GM19438 (cell line): ENCODE measurements at regions not wholly inside any gene's neighbourhood (a gene's known extent, or its start where the extent isn't known, plus 50 kb on each side); places are given as distances from the start of the nearest gene placed in this dataset.
"Not testable (repeated sequence)": the region's sequence is repeated elsewhere in the genome, so short reads cannot be mapped to it uniquely, and the experiment has no call there.

Experiments
- ATAC-seq: cut with Tn5 transposase; IDR thresholded peaks from one replicate; pipeline ENCODE4 v1.9.1; 2021; ENCODE audit warnings: low read depth; ENCODE audit not compliant: unreplicated experiment

DNA sequence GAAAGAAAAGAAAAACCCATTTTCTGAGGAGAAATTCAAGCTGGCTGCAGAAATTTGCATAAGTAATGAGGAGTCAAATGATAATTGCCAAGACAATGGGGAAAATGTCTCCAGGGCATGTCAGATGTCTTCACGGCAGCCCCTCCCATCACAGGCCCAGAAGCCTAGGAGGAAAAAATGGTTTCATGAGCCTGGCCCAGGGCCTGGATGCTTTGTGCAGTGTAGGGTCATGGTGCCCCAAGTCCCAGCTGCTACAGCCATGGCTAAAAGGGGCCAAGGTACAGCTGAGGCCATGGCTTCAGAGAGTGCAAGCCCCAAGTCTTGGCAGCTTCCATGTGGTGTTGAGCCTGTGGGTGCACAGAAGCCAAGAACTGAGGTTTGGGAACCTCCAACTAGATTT, 283.9 kb upstream of the PREP start:
- not testable (repeated sequence) for ATAC-seq

DNA sequence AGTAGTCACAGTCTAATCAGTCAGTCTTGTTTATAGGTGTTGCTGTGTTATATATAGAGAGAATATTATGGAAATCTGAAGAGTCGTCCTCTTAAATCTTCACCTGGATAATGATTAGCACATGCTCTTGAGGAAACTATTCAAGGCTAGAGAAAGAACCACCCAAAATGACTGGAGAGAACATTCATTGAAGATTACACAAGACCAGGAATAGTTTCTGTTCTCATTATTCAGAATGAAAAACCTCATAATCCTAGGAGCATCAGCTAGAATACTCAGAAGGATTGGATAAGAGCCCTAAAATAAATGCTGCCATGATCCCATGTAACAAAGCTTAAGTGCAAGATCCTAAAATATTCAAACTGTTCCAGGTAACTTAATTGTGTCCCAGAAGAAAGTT, 278.2 kb upstream of the PREP start:
- no peak for ATAC-seq

DNA sequence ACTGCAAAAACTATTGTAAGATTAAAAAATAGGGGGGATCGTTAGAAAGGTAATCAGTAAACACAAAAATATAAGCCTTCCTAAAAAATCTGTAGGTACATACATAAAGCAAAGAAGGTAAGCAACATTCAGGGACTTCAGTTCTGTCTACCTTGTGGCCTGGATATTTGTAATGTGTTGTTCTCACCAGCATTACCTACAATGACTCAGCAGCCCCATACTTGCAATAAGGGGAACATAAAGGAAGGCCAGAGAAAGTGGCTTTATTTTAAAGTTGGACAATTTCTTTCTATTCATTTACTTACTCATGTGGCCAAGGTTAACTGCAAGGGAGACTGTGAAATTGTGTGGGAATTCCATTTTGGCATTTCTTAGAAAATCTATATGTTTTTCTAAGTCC, 277.2 kb upstream of the PREP start:
- no peak for ATAC-seq

DNA sequence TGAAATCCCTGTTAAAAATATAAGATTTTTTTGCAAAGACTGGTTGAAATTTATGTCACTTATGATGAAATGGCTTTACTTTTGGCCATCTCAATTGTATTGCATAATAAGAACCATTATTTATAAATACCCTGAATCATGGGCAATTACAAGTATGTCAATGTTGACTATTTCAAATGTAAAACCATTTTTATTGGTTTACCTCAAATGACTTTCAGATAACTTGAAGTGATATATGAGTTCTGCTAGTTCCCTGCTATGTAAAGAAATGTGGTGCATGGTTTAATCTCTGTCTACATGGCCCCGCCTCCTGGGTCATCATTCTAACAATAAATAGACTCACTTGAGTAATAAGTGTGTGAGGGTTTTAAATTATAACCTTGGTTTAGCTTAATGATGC, 275.6 kb upstream of the PREP start:
- ATAC-seq: no peak

DNA sequence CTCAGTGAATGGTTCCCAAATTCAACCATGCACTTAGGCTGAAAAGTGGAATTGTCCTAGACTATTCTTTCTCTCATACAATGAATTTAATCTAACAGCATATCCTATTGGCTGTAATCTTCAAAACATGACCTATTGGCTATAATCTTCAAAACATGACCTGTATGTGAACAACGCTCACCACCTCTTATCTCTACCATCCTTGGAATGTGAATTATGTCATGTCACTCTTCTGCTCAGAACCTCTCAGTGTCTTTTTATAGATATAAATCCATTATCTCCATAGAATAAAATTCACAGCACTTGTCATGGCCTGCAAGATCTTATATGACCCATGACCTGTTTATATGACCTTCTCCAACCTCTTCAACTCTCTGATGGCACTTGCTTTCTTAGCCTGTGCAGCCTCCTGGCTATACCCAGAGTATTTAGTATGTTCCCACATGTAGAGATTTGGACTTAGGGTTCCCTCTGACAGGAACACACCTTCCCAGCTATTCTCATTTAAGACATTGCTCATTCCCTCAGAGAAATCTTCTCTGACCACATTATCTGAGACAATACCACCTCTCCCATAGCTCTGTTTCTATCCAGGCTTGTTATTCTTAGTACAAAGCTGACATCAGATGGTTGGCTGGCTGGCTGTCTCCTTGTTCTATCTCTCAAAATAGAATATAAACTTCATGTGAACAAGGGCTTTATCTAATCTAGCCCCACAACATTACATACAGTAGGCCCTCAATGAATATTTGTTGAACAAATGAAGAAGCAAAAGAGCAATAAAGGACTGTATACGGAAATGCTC, 275.0 kb upstream of the PREP start:
- ATAC-seq: no peak

DNA sequence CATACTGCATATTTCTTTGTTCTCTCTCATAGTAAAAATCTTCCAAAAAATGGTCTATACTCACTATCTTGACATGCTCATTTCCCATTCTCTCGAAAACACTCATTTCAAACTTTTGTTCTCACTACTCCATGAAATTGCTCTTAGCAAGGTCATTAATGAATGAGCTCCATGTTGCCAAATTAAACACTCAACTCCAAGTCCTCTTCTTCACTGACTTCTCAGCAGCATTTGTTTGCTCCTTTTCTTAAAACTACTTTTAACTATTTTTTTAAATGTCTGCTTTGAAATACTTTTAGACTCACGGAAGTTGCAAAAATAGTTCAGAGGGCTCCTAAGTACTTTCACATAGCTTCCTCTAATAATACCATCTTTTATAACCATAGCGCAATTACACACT, 274.0 kb upstream of the PREP start:
- ATAC-seq: no peak

DNA sequence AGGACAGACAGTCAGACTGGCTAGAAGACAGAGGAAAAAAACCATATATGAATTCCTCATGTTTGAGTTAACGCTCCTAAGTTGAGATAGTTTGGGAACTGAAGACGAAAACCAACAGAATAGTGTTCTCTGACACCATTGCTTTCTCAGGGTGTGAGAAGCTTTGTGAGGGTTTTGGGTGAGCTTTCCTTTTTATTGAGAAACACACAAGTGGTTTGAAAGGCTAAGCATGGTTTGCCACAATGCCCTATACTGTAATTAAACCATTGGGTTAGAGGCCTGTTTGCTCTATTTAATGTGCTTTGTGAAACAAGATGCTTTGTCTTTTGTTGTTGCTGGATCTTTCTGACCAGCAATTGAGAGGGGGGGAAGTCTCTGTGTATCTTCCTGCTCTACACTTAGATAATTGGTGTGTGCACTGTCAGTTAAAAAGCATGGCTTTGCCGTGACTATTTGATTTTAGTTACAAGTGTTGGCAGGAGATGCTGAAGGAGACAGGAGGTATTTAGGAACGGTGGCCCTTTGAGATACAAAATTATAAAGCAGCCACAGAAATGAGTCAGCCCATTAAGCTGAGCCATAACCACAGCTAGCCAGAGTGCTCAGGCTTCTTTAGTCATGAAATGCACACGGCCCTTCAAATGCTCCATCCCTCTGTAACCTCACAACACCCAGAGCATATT, 273.0 kb upstream of the PREP start:
- no peak for ATAC-seq

DNA sequence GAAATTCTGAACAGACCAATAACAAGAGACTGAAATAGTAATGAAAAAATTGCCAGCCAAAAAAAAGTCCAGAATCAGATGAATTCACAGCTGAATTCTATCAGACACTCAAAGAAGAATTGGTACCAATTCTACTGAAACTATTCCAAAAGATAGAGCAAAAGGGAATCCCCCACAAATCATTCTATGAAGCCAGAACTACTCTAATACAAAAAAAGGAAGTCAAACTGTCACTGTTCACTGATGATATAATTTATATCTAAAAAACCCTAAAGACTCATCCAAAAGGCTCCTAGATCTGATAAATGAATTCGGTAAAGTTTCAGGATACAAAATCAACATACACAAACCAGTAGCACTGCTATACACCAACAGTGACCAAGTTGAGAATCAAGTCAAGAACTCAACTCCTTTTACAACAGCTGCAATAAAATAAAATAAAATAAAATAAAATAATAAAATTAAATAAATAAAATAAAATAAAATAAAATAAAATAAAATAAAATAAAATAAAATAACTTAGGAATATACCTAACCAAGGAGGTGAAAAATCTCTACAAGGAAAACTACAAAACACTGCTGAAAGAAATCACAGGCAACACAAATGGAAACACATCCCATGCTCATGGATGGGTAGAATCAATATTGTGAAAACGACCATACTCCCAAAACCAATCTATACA, 270.1 kb upstream of the PREP start:
- not testable (repeated sequence) for ATAC-seq

DNA sequence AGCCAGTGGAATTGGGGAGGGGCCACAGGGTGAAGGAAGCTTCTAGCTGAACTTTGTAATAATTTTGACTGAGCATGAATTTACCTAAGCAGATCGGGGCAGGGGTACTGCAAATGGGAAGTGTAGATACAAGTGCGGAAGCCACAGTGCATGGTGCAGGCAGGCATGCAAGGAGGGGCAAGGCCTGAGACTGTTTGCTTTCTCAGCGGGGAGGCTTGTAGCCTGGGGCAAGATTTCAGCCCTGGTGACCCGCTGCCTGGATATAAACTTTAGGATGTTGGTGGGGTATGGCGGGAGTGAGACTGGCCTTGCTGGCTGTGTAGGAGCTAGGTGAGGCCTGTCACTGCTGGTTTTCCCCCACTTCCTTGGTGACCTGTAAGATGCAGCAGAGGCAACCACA, 266.4 kb upstream of the PREP start:
- no peak for ATAC-seq

DNA sequence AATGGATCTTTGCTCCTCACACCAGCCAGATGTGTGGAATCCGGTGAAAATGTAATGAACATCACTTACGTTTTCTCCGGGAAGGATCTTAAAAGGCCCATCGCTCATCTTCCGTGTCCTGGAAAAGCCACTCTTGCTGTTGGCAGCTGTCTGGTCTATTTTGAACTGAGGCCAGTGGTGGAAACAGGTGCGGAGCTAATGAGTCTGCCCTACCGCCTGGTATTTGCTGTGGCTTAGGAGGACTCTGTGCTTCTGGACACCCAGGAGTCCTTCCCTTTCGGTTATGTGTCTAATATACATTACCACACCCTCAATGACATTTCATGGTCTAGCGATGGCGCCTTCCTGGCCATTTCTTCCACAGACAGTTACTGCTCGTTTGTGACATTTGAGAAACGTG, 264.2 kb upstream of the PREP start:
- no peak for ATAC-seq

DNA sequence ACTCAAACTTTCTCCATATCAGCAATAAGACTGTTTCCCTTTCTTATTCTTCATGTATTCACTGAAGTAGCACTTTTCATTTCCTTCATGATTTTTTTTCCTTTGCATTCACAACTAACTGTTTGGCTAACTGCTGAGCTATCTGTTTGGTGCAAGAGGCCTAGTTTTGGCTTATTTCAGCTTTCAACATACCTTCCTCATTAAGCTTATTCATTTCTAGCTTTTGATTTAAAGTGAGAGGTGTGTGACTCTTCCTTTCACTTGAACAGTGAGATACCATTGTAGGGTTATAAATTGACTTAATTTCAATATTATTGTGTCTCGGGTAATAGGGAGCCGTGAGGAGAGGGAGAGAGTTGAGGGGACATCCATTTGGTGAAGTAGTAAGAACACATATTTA, 262.0 kb upstream of the PREP start:
- ATAC-seq: no peak

DNA sequence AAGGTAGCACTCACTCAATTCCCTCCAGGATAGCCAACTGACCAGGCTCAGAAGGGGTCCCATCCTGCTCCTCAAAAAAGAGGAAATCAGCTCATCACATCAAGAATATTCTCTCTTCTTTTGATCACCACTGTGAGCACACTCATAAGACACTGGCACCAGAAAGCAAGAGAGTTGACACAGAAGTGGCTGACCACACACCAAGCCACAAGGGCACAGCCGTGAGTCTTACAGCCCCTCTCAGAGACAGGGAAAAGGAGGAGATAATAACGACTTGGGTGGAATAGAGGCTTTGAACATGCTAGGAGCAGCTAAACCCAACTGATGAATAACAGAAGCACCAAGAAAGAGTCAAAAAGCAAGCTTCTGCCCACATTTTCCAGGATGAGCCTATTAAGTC, 249.1 kb upstream of the PREP start:
- ATAC-seq: no peak

DNA sequence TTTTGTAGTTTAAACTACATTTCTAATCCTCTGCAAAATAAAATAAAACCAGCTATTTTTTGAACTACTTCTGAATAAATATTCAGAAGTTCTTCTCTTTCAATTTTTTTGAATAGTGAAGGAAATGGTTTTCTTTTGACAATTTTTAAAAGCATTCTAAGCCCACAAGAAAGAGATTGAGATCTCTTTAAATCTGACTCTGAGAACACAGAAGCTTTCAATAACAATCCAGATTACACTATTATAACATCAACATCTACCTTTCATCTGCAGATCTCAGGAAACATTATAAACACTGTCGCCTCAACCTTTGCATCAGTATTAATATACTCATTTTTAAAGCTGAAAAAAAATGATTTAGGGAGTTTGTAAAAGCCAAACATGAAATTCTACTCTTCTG, 247.5 kb upstream of the PREP start:
- no peak for ATAC-seq

DNA sequence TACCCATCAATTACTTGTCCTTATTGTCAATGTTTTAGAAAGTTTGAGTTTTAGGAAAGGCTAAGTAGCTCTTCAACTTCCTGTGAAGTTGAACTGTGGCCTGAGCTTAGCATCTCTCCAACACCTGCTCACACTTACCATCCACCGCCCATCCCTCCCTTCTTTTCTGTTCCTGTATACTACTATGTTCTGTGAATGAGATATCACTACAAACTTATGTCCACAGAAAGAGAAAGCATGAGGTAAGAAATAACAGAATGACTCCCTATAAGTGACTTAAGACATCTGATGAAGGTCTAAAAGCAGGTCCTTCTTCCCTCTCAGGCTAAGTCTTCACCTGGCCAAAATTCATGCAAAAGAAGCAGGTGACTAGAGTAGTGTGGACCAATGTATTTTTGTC, 246.3 kb upstream of the PREP start:
- ATAC-seq: no peak

DNA sequence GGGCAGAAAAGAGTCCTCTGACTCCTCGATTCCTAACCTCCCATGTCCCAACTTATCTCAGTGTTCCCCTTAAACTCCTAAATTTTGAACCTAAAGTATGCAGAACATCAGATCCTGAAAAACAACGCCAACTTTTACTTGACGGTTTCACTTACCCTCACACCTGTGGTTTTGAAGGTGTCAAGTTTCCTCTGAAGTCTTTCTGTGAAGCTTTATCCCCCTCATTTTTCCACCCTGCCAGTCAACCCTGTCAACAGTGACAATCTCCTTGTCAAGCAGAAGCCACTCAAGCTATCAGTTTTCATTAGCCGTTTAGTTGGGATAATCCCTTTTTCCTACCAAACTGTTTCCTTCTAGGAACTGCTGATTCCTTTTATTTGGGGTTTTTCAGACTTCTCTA, 245.4 kb upstream of the PREP start:
- ATAC-seq: no peak

DNA sequence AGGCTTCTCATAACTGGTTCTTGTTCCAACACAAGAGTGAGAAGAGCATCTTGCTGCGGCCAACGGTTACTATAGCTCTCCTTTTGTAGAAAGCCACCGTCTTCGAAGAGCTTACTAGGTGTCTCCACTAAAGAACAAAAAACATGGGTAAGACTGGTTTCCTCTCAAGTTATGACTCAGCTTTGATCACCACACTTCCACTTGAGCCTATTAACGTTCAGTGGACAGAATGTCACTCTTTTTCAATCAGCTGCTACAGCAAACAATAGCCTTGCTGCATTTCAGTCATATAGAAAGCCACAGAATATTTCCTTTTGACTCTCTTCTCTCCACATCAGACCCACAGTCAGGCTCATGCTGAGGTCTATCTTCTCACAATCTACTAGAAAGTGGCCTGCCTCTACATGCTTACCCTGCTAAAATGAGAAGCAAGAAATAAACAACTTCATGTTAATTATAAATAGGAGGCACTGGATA, 243.5 kb upstream of the PREP start:
- ATAC-seq: peak; percentile 90

DNA sequence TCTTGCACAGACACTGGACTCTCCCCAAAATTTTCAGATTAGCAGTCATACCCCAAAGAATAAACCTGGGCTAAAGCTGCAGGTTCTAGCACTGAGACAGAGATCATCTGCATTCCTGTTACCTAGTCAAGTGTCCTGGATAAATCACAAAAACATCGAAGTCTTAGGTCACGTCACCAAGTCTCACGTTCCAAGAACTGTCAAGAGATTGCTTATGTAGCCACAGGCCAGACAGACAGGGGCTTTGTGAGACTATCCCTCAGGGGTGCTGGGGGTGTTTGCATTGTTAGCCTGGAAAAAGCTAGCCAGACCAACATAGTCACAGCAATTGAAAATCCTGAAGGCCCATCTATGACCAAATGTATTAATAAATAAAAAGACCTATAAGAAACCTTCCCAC, 243.1 kb upstream of the PREP start:
- no peak for ATAC-seq

DNA sequence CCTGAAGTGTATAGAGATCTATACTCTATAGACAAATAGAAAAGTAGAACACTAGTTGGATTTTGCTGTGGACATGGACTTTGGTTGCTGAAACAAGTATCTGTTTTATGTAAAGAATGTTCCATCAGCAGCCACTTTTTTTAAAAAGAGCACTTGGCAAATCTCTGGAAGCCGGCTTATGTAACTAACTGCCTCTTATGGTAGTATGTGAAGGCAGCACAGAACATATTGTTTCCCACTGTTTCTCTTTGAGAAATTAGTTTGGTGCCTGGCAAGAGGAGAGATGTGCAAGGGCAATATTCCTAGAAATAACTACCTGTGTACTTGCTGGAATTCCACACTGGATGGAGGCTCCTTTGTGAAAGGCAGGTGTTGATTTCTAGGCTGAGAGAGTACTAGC, 242.3 kb upstream of the PREP start:
- ATAC-seq: no peak

DNA sequence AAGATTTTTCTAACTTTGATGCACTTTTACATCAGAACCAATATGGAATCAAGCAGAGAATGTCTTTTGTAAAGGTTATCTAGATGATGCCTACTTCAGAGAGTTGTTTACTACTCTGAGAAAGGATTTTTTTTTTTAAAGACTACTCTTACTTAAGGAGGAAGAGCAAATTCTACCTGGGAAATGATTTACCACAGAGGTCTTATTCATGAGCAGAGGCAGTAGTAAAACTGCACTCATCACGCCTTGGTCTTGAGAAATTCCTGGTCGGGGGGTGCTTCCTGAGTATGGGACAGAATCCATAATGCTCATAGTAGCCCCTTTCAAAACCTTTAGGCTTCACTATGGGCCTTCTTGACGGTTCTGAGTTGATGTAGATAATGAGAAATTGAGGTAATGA, 241.8 kb upstream of the PREP start:
- ATAC-seq: no peak

DNA sequence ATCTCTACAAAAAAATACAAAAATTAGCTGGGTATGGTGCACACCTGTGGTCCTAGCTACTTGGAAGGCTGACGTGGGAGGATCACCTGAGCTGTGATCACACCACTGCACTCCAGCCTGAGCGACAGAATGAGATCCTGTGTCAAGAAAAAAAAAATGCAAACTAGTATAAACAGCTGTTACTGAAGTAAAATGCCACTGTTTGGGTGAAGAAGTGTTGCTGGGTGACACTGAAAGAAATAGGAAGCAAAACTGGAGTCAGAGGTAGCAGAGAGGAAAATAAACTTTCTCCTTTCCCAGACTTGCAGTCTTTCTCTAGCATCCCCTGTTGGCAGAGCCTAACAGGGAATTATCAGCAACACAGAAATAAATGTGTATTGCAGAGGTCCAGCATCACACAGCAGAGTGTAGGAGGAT, 241.2 kb upstream of the PREP start:
- ATAC-seq: no peak

DNA sequence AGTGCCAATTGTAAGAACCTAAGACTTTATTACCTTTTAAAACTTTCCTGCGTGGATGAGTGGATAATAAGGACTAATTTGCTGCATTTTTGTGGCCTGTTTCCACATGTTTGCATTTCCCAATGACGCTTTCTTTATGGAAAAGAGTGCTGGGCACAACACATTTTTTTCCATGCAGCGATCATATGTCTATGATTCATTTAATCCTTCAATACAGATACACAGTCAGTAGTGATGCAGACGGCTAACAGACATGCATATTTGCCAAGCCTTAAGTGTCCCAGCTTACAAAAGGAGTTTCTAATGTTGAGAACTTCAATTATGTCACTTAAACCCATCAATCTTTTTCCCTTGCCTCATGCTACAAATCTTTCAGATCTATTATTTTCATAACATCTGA, 239.8 kb upstream of the PREP start:
- no peak for ATAC-seq

DNA sequence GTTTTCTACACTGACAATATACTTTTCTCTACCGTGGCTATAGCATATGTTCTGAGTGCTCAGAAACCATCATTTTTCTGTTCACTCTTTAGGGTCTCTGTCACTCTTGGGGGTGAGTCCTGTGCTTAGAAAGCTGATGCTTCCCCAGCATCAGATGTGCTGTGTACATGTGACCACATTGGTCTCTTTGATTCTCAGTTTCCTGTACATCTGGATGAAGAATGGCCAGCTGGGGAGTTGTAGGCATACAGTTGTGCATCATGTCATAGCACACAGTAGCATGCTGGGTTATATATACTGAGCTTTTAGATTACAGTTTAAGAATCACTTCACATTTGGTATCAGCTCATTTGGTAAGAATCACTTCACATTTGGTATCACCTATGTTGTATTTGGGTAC, 238.6 kb upstream of the PREP start:
- ATAC-seq: no peak
